AG04450 (cell line): ENCODE measurements at regions not wholly inside any gene's neighbourhood (a gene's known extent, or its start where the extent isn't known, plus 50 kb on each side); places are given as distances from the start of the nearest gene placed in this dataset.

ENCODE experiments used
- CTCF ChIA-PET: fragments of 300-600, 350-600 bp; formaldehyde crosslinking; extraction: SDS; loops from one replicate; lab custom pipeline; 2022; ENCODE audit warnings: antibody characterized with exemption, inconsistent platforms; lab: Charles Lee
- POLR2A ChIA-PET: fragments of 350-600 bp; formaldehyde crosslinking; extraction: SDS; loops from one replicate; lab custom pipeline; 2021; ENCODE audit warnings: antibody characterized with exemption, inconsistent platforms; lab: Yijun Ruan, JAX
- DNase-seq: peaks from one replicate; pipeline ENCODE4 v3.0.0-alpha.2; 2011; ENCODE audit warnings: low read depth, low spot score
- H3K27ac ChIP-seq: one replicate; pipeline ENCODE4 v1.5.1; 2012; ENCODE audit warnings: low read depth, low read length, control low read depth
- H3K27me3 ChIP-seq: one replicate; pipeline ENCODE4 v1.6.0; 2012; ENCODE audit warnings: low read length; ENCODE audit not compliant: control insufficient read depth, insufficient read depth
- H3K4me3 ChIP-seq: 2 replicates; pipeline ENCODE4 v1.5.1; 2011; ENCODE audit warnings: mild to moderate bottlenecking, low read depth, low read length, control low read depth
- H3K9me3 ChIP-seq: 2 replicates; pipeline ENCODE4 v1.5.1; 2012; ENCODE audit warnings: low read length; ENCODE audit not compliant: control insufficient read depth, insufficient read depth
- TF ChIP-seq, protein P1 (sequence below): IDR thresholded peaks from 2 replicates; pipeline ENCODE4 v1.5.1; 2011; ENCODE audit warnings: low read depth, low read length, control low read depth, inconsistent platforms

DNA sequence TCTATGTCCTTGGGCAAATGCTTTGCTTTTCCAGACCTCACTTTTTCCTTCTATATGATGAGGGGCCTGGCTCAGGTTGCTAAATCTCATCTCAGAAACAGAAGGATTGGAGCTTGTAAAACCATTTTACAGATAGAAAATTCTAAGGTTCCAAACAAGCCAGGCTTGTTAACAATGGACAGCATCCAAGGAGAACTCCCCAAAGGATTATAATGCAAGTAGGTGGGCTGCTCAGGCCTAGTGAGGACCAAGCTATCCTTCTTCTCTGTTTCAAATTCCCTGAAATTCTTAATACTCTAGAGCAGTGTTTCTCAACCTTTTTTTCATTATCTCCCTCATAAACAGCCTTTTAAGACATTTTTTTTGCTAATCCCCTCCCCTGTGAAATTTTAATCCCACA is 269.8 kb downstream of the TMEM38B start:
- CTCF ChIA-PET: no interaction called here
- TF ChIP-seq, protein P1, sequence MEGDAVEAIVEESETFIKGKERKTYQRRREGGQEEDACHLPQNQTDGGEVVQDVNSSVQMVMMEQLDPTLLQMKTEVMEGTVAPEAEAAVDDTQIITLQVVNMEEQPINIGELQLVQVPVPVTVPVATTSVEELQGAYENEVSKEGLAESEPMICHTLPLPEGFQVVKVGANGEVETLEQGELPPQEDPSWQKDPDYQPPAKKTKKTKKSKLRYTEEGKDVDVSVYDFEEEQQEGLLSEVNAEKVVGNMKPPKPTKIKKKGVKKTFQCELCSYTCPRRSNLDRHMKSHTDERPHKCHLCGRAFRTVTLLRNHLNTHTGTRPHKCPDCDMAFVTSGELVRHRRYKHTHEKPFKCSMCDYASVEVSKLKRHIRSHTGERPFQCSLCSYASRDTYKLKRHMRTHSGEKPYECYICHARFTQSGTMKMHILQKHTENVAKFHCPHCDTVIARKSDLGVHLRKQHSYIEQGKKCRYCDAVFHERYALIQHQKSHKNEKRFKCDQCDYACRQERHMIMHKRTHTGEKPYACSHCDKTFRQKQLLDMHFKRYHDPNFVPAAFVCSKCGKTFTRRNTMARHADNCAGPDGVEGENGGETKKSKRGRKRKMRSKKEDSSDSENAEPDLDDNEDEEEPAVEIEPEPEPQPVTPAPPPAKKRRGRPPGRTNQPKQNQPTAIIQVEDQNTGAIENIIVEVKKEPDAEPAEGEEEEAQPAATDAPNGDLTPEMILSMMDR: no peak
- H3K27me3 ChIP-seq: no peaks in the 10 kb centered on the region
- POLR2A ChIA-PET: no interaction called here
- H3K4me3 ChIP-seq: no peak overlapping the region
- DNase-seq: no peak
- no peaks in the 10 kb centered on the region for H3K9me3 ChIP-seq
- H3K27ac ChIP-seq: no peak overlapping the region

DNA sequence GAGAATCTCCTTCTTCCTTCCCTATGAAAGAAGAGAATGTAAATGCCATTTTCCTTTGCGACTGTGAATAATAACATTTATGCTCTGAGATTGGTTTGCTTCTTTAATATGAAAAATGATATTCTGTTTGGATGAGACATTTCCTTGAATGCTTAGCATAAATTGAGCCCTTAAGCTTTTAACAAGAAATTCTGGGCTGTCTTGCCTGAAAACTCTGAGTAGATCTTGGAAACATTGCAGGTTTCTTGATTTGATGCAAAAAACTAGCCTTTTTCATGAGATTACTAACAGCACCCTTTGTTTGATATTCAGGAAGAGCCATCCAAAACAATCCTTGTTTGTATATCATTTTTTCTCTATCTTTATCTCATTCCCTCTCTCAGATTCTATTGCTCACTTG is 272.5 kb downstream of the TMEM38B start:
- Histone ChIP-seq H3K9me3 (no peaks in the 10 kb centered on the region), H3K4me3 (no peak overlapping the region), H3K27ac (no peak overlapping the region), H3K27me3 (no peaks in the 10 kb centered on the region)
- TF ChIP-seq, protein P1: no peak
- ChIA-PET POLR2A (no interaction called here), CTCF (no interaction called here)
- no peak for DNase-seq

DNA sequence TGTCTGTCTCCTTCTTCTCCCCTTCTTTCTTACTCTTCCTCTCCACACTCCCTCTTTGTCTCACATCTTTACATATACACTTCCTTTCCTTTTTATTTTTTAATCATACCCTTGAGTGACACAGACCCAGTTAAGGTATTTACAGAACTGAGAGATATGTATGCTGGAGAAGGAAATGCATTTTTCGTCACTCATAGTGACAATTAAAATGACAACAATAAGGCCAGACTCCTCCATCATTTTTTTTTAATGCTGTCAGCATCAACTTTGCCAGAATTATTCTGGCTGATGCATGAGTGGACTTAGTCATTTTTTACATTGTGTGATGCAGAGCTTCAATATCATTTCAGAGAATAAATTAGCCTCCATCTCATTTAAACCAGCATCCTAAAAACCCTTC is 272.9 kb downstream of the TMEM38B start:
- POLR2A ChIA-PET: no interaction called here
- Histone ChIP-seq H3K27me3 (no peaks in the 10 kb centered on the region), H3K27ac (no peak overlapping the region), H3K9me3 (no peaks in the 10 kb centered on the region), H3K4me3 (no peak overlapping the region)
- no peak for DNase-seq
- CTCF ChIA-PET: no interaction called here
- TF ChIP-seq, protein P1: no peak

DNA sequence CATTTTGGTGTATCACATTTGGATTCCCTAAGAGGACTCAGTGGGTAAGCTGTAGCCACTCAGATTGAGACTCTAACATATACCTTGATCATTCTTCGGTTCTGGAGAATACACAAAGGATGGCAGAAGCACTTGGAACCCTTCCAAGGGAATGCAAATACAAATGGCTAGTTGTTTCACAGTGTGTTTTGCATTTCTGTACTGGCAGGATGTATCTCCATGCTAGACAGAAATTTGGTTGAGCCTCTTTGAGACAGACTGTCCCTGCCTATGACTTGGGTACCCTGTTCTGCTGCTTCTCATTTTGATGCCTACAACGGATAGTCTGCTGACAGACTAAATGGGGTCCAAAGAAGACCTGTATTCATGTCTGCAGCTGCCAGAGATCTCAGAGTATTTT is 273.5 kb downstream of the TMEM38B start:
- POLR2A ChIA-PET: no interaction called here
- no peaks in the 10 kb centered on the region for H3K9me3 ChIP-seq
- H3K4me3 ChIP-seq: no peak overlapping the region
- TF ChIP-seq, protein P1: no peak
- CTCF ChIA-PET: no interaction called here
- no peak for DNase-seq
- no peaks in the 10 kb centered on the region for H3K27me3 ChIP-seq
- H3K27ac ChIP-seq: no peak overlapping the region

DNA sequence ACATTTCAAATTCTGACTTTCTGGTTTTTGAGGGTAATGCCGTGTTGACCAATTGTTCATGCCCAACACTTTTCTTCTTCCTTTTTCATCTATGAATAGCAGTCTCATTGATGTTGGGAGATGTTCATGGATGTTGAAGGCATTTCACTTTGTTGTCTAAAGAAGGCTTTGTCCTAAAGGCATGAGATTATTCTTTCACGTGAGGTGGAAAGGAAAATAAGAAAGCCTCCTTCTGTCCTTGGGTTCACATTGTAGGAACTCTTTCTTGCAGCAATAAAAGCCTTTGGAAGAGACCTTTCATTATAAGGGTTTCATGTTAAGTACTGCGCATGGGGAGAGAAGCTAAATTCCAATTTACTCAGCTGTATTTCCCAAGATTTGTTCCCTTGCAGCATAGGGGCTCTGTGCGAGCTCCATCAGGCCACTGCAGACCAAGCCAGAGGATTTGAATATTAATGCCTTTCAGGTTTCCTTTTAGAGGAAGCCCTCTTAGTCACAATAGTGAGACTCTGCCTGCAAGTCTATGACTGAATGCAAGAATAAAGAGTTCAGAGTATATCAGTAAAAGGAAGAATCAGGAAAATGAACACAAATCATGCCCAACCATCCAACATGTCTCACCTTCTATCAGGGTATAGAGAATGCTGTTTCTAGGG is 274.6 kb downstream of the TMEM38B start:
- no peak overlapping the region for H3K27ac ChIP-seq
- DNase-seq: no peak
- ChIA-PET CTCF (no interaction called here), POLR2A (no interaction called here)
- H3K27me3 ChIP-seq: no peaks in the 10 kb centered on the region
- no peak overlapping the region for H3K4me3 ChIP-seq
- no peaks in the 10 kb centered on the region for H3K9me3 ChIP-seq
- TF ChIP-seq, protein P1: no peak
